ENCODE measurements at regions not wholly inside any gene's neighbourhood (a gene's known extent, or its start where the extent isn't known, plus 50 kb on each side); places are given as distances from the start of the nearest gene placed in this dataset.

GRCh38 chr2:120969613-120970355 is 234.1 kb downstream of the GLI2 start:
- H3K4me3 ChIP-seq (ENCODE audit: low read depth, low read length), result no peak overlapping the region
- H3K27me3 ChIP-seq (ENCODE audit: insufficient read depth, low read length), result no peaks in the 10 kb centered on the region
- H3K36me3 ChIP-seq (ENCODE audit: insufficient read depth, low read length), result no peaks in the 10 kb centered on the region

GRCh38 chr2:120971866-120972265 is 236.2 kb downstream of the GLI2 start:
- H3K4me1 ChIP-seq (ENCODE audit: control insufficient read depth, insufficient read depth, low read length, unreplicated experiment), result no peaks in the 10 kb centered on the region
- no peaks in the 10 kb centered on the region for H3K79me2 ChIP-seq (ENCODE audit: control insufficient read depth, insufficient read depth, low read length, unreplicated experiment)
- H2AFZ ChIP-seq (ENCODE audit: low read length, unreplicated experiment), result no peak overlapping the region
- no peaks in the 10 kb centered on the region for H3K36me3 ChIP-seq (ENCODE audit: insufficient read depth, low read length)
- no peak overlapping the region for H3K27ac ChIP-seq (ENCODE audit: low read depth, low read length)
- H3K4me3 ChIP-seq (ENCODE audit: low read depth, low read length), result no peak overlapping the region
- H3K27me3 ChIP-seq (ENCODE audit: insufficient read depth, low read length), result no peaks in the 10 kb centered on the region

More at GRCh38 chr2:120969613-120970355, 234.1 kb downstream of the GLI2 start:
- H2AFZ ChIP-seq (ENCODE audit: low read length, unreplicated experiment), result no peak overlapping the region
- H3K4me1 ChIP-seq (ENCODE audit: control insufficient read depth, insufficient read depth, low read length, unreplicated experiment), result no peaks in the 10 kb centered on the region
- no peaks in the 10 kb centered on the region for H3K79me2 ChIP-seq (ENCODE audit: control insufficient read depth, insufficient read depth, low read length, unreplicated experiment)
- H3K27ac ChIP-seq (ENCODE audit: low read depth, low read length), result no peak overlapping the region

- no peaks in the 10 kb centered on the region for H3K36me3 ChIP-seq (ENCODE audit: insufficient read depth, low read length)
- H2AFZ ChIP-seq (ENCODE audit: low read length, unreplicated experiment), result no peak overlapping the region
- no peaks in the 10 kb centered on the region for H3K27me3 ChIP-seq (ENCODE audit: insufficient read depth, low read length)
Observed at GRCh38 chr2:120972286-120972685, 236.6 kb downstream of the GLI2 start.

GRCh38 chr2:120973196-120973595 is 237.5 kb downstream of the GLI2 start:
- no peak overlapping the region for H3K4me3 ChIP-seq (ENCODE audit: low read depth, low read length)
- no peaks in the 10 kb centered on the region for H3K79me2 ChIP-seq (ENCODE audit: control insufficient read depth, insufficient read depth, low read length, unreplicated experiment)
- no peaks in the 10 kb centered on the region for H3K4me1 ChIP-seq (ENCODE audit: control insufficient read depth, insufficient read depth, low read length, unreplicated experiment)
- H3K27me3 ChIP-seq (ENCODE audit: insufficient read depth, low read length), result no peaks in the 10 kb centered on the region
- H2AFZ ChIP-seq (ENCODE audit: low read length, unreplicated experiment), result no peak overlapping the region
- no peaks in the 10 kb centered on the region; the same call in 1 of the 2 replicates for H3K36me3 ChIP-seq (ENCODE audit: insufficient read depth, low read length)
- no peak overlapping the region for H3K27ac ChIP-seq (ENCODE audit: low read depth, low read length)

More at GRCh38 chr2:120972286-120972685, 236.6 kb downstream of the GLI2 start:
- Histone ChIP-seq H3K4me1 (ENCODE audit: control insufficient read depth, insufficient read depth, low read length, unreplicated experiment) (no peaks in the 10 kb centered on the region), H3K4me3 (ENCODE audit: low read depth, low read length) (no peak overlapping the region), H3K79me2 (ENCODE audit: control insufficient read depth, insufficient read depth, low read length, unreplicated experiment) (no peaks in the 10 kb centered on the region), H3K27ac (ENCODE audit: low read depth, low read length) (no peak overlapping the region)

GRCh38 chr2:120974950-120975349 is 239.3 kb downstream of the GLI2 start:
- Histone ChIP-seq H3K27me3 (ENCODE audit: insufficient read depth, low read length) (no peaks in the 10 kb centered on the region), H3K4me1 (ENCODE audit: control insufficient read depth, insufficient read depth, low read length, unreplicated experiment) (no peaks in the 10 kb centered on the region), H3K36me3 (ENCODE audit: insufficient read depth, low read length) (peaks cover 10% of the 10 kb centered on the region; the same call in 1 of the 2 replicates), H2AFZ (ENCODE audit: low read length, unreplicated experiment) (no peak overlapping the region), H3K4me3 (ENCODE audit: low read depth, low read length) (no peak overlapping the region), H3K79me2 (ENCODE audit: control insufficient read depth, insufficient read depth, low read length, unreplicated experiment) (no peaks in the 10 kb centered on the region), H3K27ac (ENCODE audit: low read depth, low read length) (no peak overlapping the region)

- Histone ChIP-seq H3K27ac (ENCODE audit: low read depth, low read length) (no peak overlapping the region), H3K4me3 (ENCODE audit: low read depth, low read length) (no peak overlapping the region), H3K79me2 (ENCODE audit: control insufficient read depth, insufficient read depth, low read length, unreplicated experiment) (no peaks in the 10 kb centered on the region), H3K4me1 (ENCODE audit: control insufficient read depth, insufficient read depth, low read length, unreplicated experiment) (no peaks in the 10 kb centered on the region), H3K27me3 (ENCODE audit: insufficient read depth, low read length) (no peaks in the 10 kb centered on the region), H2AFZ (ENCODE audit: low read length, unreplicated experiment) (no peak overlapping the region), H3K36me3 (ENCODE audit: insufficient read depth, low read length) (peaks cover 15% of the 10 kb centered on the region; the same call in 1 of the 2 replicates)
Observed at GRCh38 chr2:120976501-120977307, 241.0 kb downstream of the GLI2 start.

- peaks cover 15% of the 10 kb centered on the region; the same call in 1 of the 2 replicates for H3K36me3 ChIP-seq (ENCODE audit: insufficient read depth, low read length)
- no peak overlapping the region for H2AFZ ChIP-seq (ENCODE audit: low read length, unreplicated experiment)
- H3K4me3 ChIP-seq (ENCODE audit: low read depth, low read length), result no peak overlapping the region
- no peaks in the 10 kb centered on the region for H3K79me2 ChIP-seq (ENCODE audit: control insufficient read depth, insufficient read depth, low read length, unreplicated experiment)
- no peak overlapping the region for H3K27ac ChIP-seq (ENCODE audit: low read depth, low read length)
- H3K27me3 ChIP-seq (ENCODE audit: insufficient read depth, low read length), result no peaks in the 10 kb centered on the region
- H3K4me1 ChIP-seq (ENCODE audit: control insufficient read depth, insufficient read depth, low read length, unreplicated experiment), result no peaks in the 10 kb centered on the region
Observed at GRCh38 chr2:120977582-120978358, 242.1 kb downstream of the GLI2 start.

- H3K79me2 ChIP-seq (ENCODE audit: control insufficient read depth, insufficient read depth, low read length, unreplicated experiment), result no peaks in the 10 kb centered on the region
- H3K4me3 ChIP-seq (ENCODE audit: low read depth, low read length), result no peak overlapping the region
- no peak overlapping the region for H3K27ac ChIP-seq (ENCODE audit: low read depth, low read length)
- no peak overlapping the region for H2AFZ ChIP-seq (ENCODE audit: low read length, unreplicated experiment)
- H3K4me1 ChIP-seq (ENCODE audit: control insufficient read depth, insufficient read depth, low read length, unreplicated experiment), result no peaks in the 10 kb centered on the region
- no peaks in the 10 kb centered on the region for H3K27me3 ChIP-seq (ENCODE audit: insufficient read depth, low read length)
- H3K36me3 ChIP-seq (ENCODE audit: insufficient read depth, low read length), result peaks cover 15% of the 10 kb centered on the region; the same call in 1 of the 2 replicates
Observed at GRCh38 chr2:120978359-120979050, 242.8 kb downstream of the GLI2 start.

- Histone ChIP-seq H3K36me3 (ENCODE audit: insufficient read depth, low read length) (peaks cover 15% of the 10 kb centered on the region; the same call in 1 of the 2 replicates), H3K27ac (ENCODE audit: low read depth, low read length) (no peak overlapping the region), H3K4me1 (ENCODE audit: control insufficient read depth, insufficient read depth, low read length, unreplicated experiment) (no peaks in the 10 kb centered on the region), H3K4me3 (ENCODE audit: low read depth, low read length) (no peak overlapping the region), H2AFZ (ENCODE audit: low read length, unreplicated experiment) (no peak overlapping the region), H3K27me3 (ENCODE audit: insufficient read depth, low read length) (no peaks in the 10 kb centered on the region), H3K79me2 (ENCODE audit: control insufficient read depth, insufficient read depth, low read length, unreplicated experiment) (no peaks in the 10 kb centered on the region)
Observed at GRCh38 chr2:120979398-120979797, 243.7 kb downstream of the GLI2 start.

GRCh38 chr2:120979921-120980320 is 244.3 kb downstream of the GLI2 start:
- no peak overlapping the region for H3K27ac ChIP-seq (ENCODE audit: low read depth, low read length)
- no peaks in the 10 kb centered on the region for H3K79me2 ChIP-seq (ENCODE audit: control insufficient read depth, insufficient read depth, low read length, unreplicated experiment)
- no peak overlapping the region for H2AFZ ChIP-seq (ENCODE audit: low read length, unreplicated experiment)
- no peaks in the 10 kb centered on the region for H3K27me3 ChIP-seq (ENCODE audit: insufficient read depth, low read length)
- H3K36me3 ChIP-seq (ENCODE audit: insufficient read depth, low read length), result peaks cover 15% of the 10 kb centered on the region; the same call in 1 of the 2 replicates
- H3K4me1 ChIP-seq (ENCODE audit: control insufficient read depth, insufficient read depth, low read length, unreplicated experiment), result no peaks in the 10 kb centered on the region
- no peak overlapping the region for H3K4me3 ChIP-seq (ENCODE audit: low read depth, low read length)

Data from ACC112 (cell line).